Activated T-cell treated with anti-CD3 and anti-CD28 coated beads, Interleukin-2, amount 50 U/mL, for 72 hours (primary cell): ENCODE measurements at regions not wholly inside any gene's neighbourhood (a gene's known extent, or its start where the extent isn't known, plus 50 kb on each side); places are given as distances from the start of the nearest gene placed in this dataset.
A peak's percentile ranks its signal among the peaks of the same experiment; 100 is the strongest.
"Not testable (repeated sequence)": the region's sequence is repeated elsewhere in the genome, so short reads cannot be mapped to it uniquely, and the experiment has no call there.

Source experiments
- ATAC-seq, 2 donors: fragments of 150-1000 bp; cut with Tn5 transposase; replicated peaks in 1 of 2; 2 replicates each; pipeline ENCODE4 v1.10.0; 2021; ENCODE audit warnings: moderate library complexity in 2 of 2, mild to moderate bottlenecking in 1 of 2
- DNase-seq, 2 donors: peaks; one replicate each; pipeline ENCODE4 v3.0.0; 2021 to 2022; ENCODE audit warnings: mixed read lengths in 1 of 2
- H3K27ac Mint-ChIP-seq: one replicate; pipeline ENCODE4 v1.8.0; 2022; ENCODE audit warnings: mild to moderate bottlenecking, moderate library complexity, mixed read lengths
- H3K27me3 Mint-ChIP-seq: one replicate; pipeline ENCODE4 v1.8.0; 2022; ENCODE audit warnings: low read depth, mixed read lengths
- H3K36me3 Mint-ChIP-seq, 2 donors: one replicate each; pipeline ENCODE4 v1.8.0; 2022; ENCODE audit warnings: mixed read lengths in 2 of 2, mild to moderate bottlenecking in 1 of 2; ENCODE audit not compliant: insufficient read depth in 2 of 2
- H3K4me1 Mint-ChIP-seq: one replicate; pipeline ENCODE4 v1.8.0; 2022; ENCODE audit warnings: low read depth, mixed read lengths
- H3K4me3 Mint-ChIP-seq, 2 donors: one replicate each; pipeline ENCODE4 v1.8.0; 2022; ENCODE audit warnings: mild to moderate bottlenecking in 2 of 2, mixed read lengths in 2 of 2, moderate library complexity in 2 of 2
- H3K9me3 Mint-ChIP-seq, 2 donors: one replicate each; pipeline ENCODE4 v1.8.0; 2022; ENCODE audit warnings: mixed read lengths in 2 of 2

- Mint-ChIP-seq H3K9me3 (no peaks in the 10 kb centered on the region), H3K27ac (no peak overlapping the region), H3K36me3 (peaks cover 0 to 2% of the 10 kb centered on the region in 2 donors), H3K4me3 (no peak overlapping the region), H3K27me3 (no peaks in the 10 kb centered on the region), H3K4me1 (no peaks in the 10 kb centered on the region)
- no peak for ATAC-seq
- no peak for DNase-seq
These were observed 67.1 kb upstream of the METRNL start for GRCh38 chr17:83012200-83012785.

GRCh38 chr17:83012868-83013778 is 66.3 kb upstream of the METRNL start:
- peaks cover 0 to 2% of the 10 kb centered on the region in 2 donors for H3K36me3 Mint-ChIP-seq
- H3K27me3 Mint-ChIP-seq: no peaks in the 10 kb centered on the region
- H3K4me3 Mint-ChIP-seq: no peak overlapping the region
- no peaks in the 10 kb centered on the region for H3K9me3 Mint-ChIP-seq
- H3K4me1 Mint-ChIP-seq: no peaks in the 10 kb centered on the region
- ATAC-seq (no peak), DNase-seq (no peak)
- no peak overlapping the region for H3K27ac Mint-ChIP-seq

- Mint-ChIP-seq H3K27me3 (no peaks in the 10 kb centered on the region), H3K27ac (no peak overlapping the region), H3K36me3 (peaks cover 0 to 2% of the 10 kb centered on the region in 2 donors), H3K4me3 (no peak overlapping the region), H3K9me3 (no peaks in the 10 kb centered on the region), H3K4me1 (no peaks in the 10 kb centered on the region)
- ATAC-seq (no peak), DNase-seq (no peak)
These were observed 65.7 kb upstream of the METRNL start for GRCh38 chr17:83013779-83014117.

- DNase-seq: no peak
- Mint-ChIP-seq H3K36me3 (peaks cover 0 to 2% of the 10 kb centered on the region in 2 donors), H3K4me1 (no peaks in the 10 kb centered on the region), H3K27me3 (no peaks in the 10 kb centered on the region), H3K4me3 (no peak overlapping the region), H3K9me3 (no peaks in the 10 kb centered on the region), H3K27ac (no peak overlapping the region)
- ATAC-seq: no peak
These were observed 65.1 kb upstream of the METRNL start for GRCh38 chr17:83014297-83014696.

- DNase-seq (no peak), ATAC-seq (no peak)
- Mint-ChIP-seq H3K4me1 (no peaks in the 10 kb centered on the region), H3K9me3 (no peaks in the 10 kb centered on the region), H3K36me3 (peaks cover 0 to 2% of the 10 kb centered on the region in 2 donors), H3K27ac (no peak overlapping the region), H3K4me3 (no peak overlapping the region), H3K27me3 (no peaks in the 10 kb centered on the region)
These were observed 64.2 kb upstream of the METRNL start for GRCh38 chr17:83014940-83015910.

GRCh38 chr17:83018658-83019193 is 60.7 kb upstream of the METRNL start:
- Mint-ChIP-seq H3K4me3 (no peak overlapping the region), H3K4me1 (no peaks in the 10 kb centered on the region), H3K27me3 (no peaks in the 10 kb centered on the region), H3K27ac (no peak overlapping the region), H3K9me3 (no peaks in the 10 kb centered on the region), H3K36me3 (peaks cover 0 to 2% of the 10 kb centered on the region in 2 donors)
- ATAC-seq: no peak
- DNase-seq: no peak

GRCh38 chr17:83019376-83019775 is 60.0 kb upstream of the METRNL start:
- Mint-ChIP-seq H3K27me3 (no peaks in the 10 kb centered on the region), H3K27ac (no peak overlapping the region), H3K36me3 (peaks cover 0 to 2% of the 10 kb centered on the region in 2 donors), H3K4me3 (no peak overlapping the region), H3K4me1 (no peaks in the 10 kb centered on the region), H3K9me3 (no peaks in the 10 kb centered on the region)
- ATAC-seq (no peak), DNase-seq (no peak)

GRCh38 chr17:83024218-83024971 is 55.0 kb upstream of the METRNL start:
- Mint-ChIP-seq H3K4me1 (peaks cover 16% of the 10 kb centered on the region), H3K27ac (no peak overlapping the region)
- peak in 1 of 2 donors; percentile 25 for DNase-seq

GRCh38 chr17:83025636-83026280 is 53.7 kb upstream of the METRNL start:
- no peak for DNase-seq
- Mint-ChIP-seq H3K4me1 (peaks cover 16% of the 10 kb centered on the region), H3K9me3 (no peaks in the 10 kb centered on the region), H3K4me3 (peak overlapping the region; percentile 5 to 23), H3K27me3 (peaks cover 7% of the 10 kb centered on the region), H3K36me3 (no peaks in the 10 kb centered on the region), H3K27ac (no peak overlapping the region)
- ATAC-seq: no peak

More at GRCh38 chr17:83024218-83024971, 55.0 kb upstream of the METRNL start:
- H3K9me3 Mint-ChIP-seq: no peaks in the 10 kb centered on the region
- H3K4me3 Mint-ChIP-seq: no peak overlapping the region
- ATAC-seq: peak; percentile 54
- H3K36me3 Mint-ChIP-seq: no peaks in the 10 kb centered on the region
- H3K27me3 Mint-ChIP-seq: peaks cover 7% of the 10 kb centered on the region

- Mint-ChIP-seq H3K36me3 (no peaks in the 10 kb centered on the region), H3K27me3 (peaks cover 7% of the 10 kb centered on the region), H3K4me1 (peaks cover 16% of the 10 kb centered on the region), H3K9me3 (no peaks in the 10 kb centered on the region), H3K4me3 (peak overlapping the region; percentile 5 to 23), H3K27ac (no peak overlapping the region)
- no peak for DNase-seq
- ATAC-seq: no peak
These were observed 53.0 kb upstream of the METRNL start for GRCh38 chr17:83026311-83026811.

- not testable (repeated sequence) for H3K4me3 Mint-ChIP-seq, H3K27ac Mint-ChIP-seq, DNase-seq, H3K9me3 Mint-ChIP-seq, ATAC-seq, H3K36me3 Mint-ChIP-seq, H3K27me3 Mint-ChIP-seq
- H3K4me1 Mint-ChIP-seq: peaks cover 16% of the 10 kb centered on the region
These were observed 52.5 kb upstream of the METRNL start for GRCh38 chr17:83026921-83027320.

GRCh38 chr17:83028851-83029250 is 50.6 kb upstream of the METRNL start:
- DNase-seq: no peak
- Mint-ChIP-seq H3K36me3 (peaks cover 0 to 2% of the 10 kb centered on the region in 2 donors), H3K27ac (no peak overlapping the region), H3K4me1 (peaks cover 16% of the 10 kb centered on the region), H3K9me3 (no peaks in the 10 kb centered on the region), H3K4me3 (no peak overlapping the region), H3K27me3 (peaks cover 7% of the 10 kb centered on the region)
- ATAC-seq: no peak
